PFSK-1 (cell line): ENCODE measurements at regions not wholly inside any gene's neighbourhood (a gene's known extent, or its start where the extent isn't known, plus 50 kb on each side); places are given as distances from the start of the nearest gene placed in this dataset.

Source experiments
- FOXP2 ChIP-seq: optimal IDR thresholded peaks from 2 replicates; pipeline ENCODE3; 2011; ENCODE audit warnings: borderline replicate concordance, control low read depth, inconsistent platforms; ENCODE audit not compliant: insufficient read depth; ENCODE audit errors: extremely low read length, extremely low read depth
- POLR2AphosphoS5 ChIP-seq: IDR thresholded peaks from 2 replicates; pipeline ENCODE4 v1.6.1; 2012; ENCODE audit warnings: low read depth, mild to moderate bottlenecking, control low read depth, low read length, moderate library complexity
- REST ChIP-seq, 2 experiments: IDR thresholded peaks; 2 replicates each; pipeline versions ENCODE4 v1.6.1 to v1.8.0; 2011 to 2012; ENCODE audit warnings: low read depth in 2 of 2, low read length in 2 of 2, control low read depth in 1 of 2, inconsistent platforms in 1 of 2, mild to moderate bottlenecking in 1 of 2, moderate library complexity in 1 of 2; ENCODE audit not compliant: insufficient read depth in 1 of 2
- SIN3A ChIP-seq: IDR thresholded peaks from 2 replicates; pipeline ENCODE4 v1.6.1; 2012; ENCODE audit warnings: mild to moderate bottlenecking, low read length, moderate library complexity, borderline replicate concordance; ENCODE audit not compliant: insufficient read depth
- TAF1 ChIP-seq: IDR thresholded peaks from 2 replicates; pipeline ENCODE4 v1.6.1; 2012; ENCODE audit warnings: low read length, control low read depth, borderline replicate concordance; ENCODE audit not compliant: insufficient read depth

DNA sequence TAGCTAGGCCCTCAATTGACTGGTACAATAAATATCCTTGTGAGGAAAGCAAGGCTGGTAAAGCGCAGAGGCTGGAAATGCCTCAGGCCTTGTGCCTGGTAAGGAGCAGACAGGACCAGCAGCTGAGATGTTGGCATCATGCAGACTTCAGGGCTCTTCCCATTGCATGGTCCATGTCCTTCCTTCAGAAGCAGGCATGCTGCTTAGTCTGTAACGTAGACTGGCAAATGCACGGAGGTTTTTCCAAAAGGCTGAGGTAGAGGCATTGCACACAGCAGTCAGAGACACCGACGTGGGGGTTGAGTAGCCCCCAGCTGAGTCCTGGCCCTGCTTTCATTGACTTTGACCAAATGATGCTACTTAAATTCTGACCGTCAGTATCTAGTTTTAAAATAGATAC is 87.1 kb downstream of the ADRB2 start:
- TF ChIP-seq FOXP2 = no peak
- TF ChIP-seq REST (IDR thresholded peaks at IDR 0.05; ENCODE audit: insufficient read depth in 1 of 2, low read depth in 2 of 2, low read length in 2 of 2) = no peak
- no peak for TF ChIP-seq SIN3A
- no peak for TF ChIP-seq POLR2AphosphoS5
- no peak for TF ChIP-seq TAF1

DNA sequence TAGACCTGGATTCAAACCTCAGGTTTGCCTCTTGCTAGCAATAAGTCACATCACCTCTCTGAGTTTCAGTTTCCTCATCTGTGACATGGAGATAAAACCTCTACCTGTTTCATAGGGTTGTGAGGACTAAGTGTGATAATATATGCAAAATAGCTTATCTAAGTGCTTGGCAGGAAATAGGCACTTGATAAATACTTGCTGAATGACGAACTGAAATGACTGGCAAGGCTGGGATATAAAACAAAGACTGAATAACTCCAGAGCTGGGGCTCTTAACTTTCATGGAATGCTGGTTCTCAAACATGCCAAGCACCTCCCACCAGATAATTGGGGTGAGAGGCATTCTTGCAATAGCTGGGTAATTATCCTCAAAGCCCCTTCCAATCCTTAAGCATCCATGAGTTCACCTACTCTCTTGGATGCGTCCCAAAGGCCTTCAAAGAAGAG is 87.6 kb downstream of the ADRB2 start:
- TF ChIP-seq FOXP2 = no peak
- TF ChIP-seq SIN3A = no peak
- TF ChIP-seq REST (IDR thresholded peaks at IDR 0.05; ENCODE audit: insufficient read depth in 1 of 2, low read depth in 2 of 2, low read length in 2 of 2) = no peak
- no peak for TF ChIP-seq POLR2AphosphoS5
- no peak for TF ChIP-seq TAF1

- no peak for TF ChIP-seq POLR2AphosphoS5
- TF ChIP-seq REST (IDR thresholded peaks at IDR 0.05; ENCODE audit: insufficient read depth in 1 of 2, low read depth in 2 of 2, low read length in 2 of 2) = no peak
- TF ChIP-seq FOXP2 = no peak
- TF ChIP-seq TAF1 = no peak
These were observed 88.9 kb downstream of the ADRB2 start for GRCh38 chr5:148915224-148915817.

- TF ChIP-seq FOXP2 = no peak
- TF ChIP-seq SIN3A = no peak
- TF ChIP-seq REST (IDR thresholded peaks at IDR 0.05; ENCODE audit: insufficient read depth in 1 of 2, low read depth in 2 of 2, low read length in 2 of 2) = no peak
- no peak for TF ChIP-seq TAF1
- no peak for TF ChIP-seq POLR2AphosphoS5
These were observed 94.4 kb downstream of the ADRB2 start for GRCh38 chr5:148920646-148921288.
